22Rv1 (cell line): ENCODE measurements at regions not wholly inside any gene's neighbourhood (a gene's known extent, or its start where the extent isn't known, plus 50 kb on each side); places are given as distances from the start of the nearest gene placed in this dataset.

Experiments
- H3K27ac ChIP-seq: fragments of 450-650 bp; 2 replicates; pipeline ENCODE4 v1.5.1; 2017
- ZFX ChIP-seq: fragments of 450-650 bp; IDR thresholded peaks from 2 replicates; pipeline ENCODE4 v1.6.1; 2017; ENCODE audit warnings: antibody characterized with exemption, borderline replicate concordance
- TF ChIP-seq, protein P1 (sequence below): fragments of 450-650 bp; IDR thresholded peaks from 2 replicates; pipeline ENCODE4 v1.5.1; 2017; ENCODE audit warnings: mild to moderate bottlenecking

GRCh38 chr21:35624901-35625300 lies 435.4 kb downstream of the SETD4 start:
- H3K27ac ChIP-seq = no peak overlapping the region
- TF ChIP-seq ZFX = no peak
- TF ChIP-seq, protein P1, sequence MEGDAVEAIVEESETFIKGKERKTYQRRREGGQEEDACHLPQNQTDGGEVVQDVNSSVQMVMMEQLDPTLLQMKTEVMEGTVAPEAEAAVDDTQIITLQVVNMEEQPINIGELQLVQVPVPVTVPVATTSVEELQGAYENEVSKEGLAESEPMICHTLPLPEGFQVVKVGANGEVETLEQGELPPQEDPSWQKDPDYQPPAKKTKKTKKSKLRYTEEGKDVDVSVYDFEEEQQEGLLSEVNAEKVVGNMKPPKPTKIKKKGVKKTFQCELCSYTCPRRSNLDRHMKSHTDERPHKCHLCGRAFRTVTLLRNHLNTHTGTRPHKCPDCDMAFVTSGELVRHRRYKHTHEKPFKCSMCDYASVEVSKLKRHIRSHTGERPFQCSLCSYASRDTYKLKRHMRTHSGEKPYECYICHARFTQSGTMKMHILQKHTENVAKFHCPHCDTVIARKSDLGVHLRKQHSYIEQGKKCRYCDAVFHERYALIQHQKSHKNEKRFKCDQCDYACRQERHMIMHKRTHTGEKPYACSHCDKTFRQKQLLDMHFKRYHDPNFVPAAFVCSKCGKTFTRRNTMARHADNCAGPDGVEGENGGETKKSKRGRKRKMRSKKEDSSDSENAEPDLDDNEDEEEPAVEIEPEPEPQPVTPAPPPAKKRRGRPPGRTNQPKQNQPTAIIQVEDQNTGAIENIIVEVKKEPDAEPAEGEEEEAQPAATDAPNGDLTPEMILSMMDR = no peak

DNA sequence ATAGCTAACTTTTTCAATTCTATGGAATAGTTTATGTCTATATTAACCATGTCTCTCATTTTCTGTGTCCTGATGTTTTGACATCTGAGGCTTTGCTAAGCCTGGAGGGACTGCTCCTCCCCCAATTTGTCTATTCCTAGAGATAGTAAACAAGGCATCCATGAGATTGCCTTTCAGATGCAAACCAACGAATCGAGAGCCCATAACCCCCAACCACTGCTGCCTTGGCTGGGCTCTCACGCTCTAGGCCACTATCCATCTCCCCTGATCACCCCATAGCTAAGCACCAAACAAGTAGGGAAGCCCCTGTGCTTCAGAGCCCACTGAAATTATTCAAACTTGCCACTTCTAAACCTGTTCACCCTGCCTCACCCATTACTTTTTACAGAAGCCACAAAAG lies 437.7 kb downstream of the SETD4 start:
- H3K27ac ChIP-seq = no peak overlapping the region
- TF ChIP-seq, protein P1 = no peak
- TF ChIP-seq ZFX = no peak

DNA sequence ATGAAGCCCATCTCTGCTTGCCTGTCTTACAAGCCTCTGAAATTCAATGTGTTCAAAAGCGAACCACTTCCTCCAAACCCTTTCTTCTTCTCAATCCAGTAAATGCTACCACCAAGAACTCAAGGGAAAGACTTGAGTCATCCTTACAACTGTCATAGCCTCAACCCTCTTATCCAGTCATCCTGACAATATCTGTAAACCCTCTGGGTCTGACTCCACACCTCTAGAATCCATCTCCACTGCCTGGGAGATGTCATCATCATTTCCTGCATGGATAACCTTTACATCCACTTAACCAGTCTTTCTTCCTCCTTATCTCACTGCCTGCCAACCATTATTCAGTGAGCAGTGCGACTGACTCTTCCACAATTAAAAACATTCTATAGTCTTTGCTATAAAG lies 441.1 kb downstream of the SETD4 start:
- no peak overlapping the region for H3K27ac ChIP-seq

GRCh38 chr21:35617491-35617890 lies 442.8 kb downstream of the SETD4 start:
- TF ChIP-seq, protein P1 = no peak
- TF ChIP-seq ZFX = no peak
- no peak overlapping the region for H3K27ac ChIP-seq

More for the DNA sequence above, 441.1 kb downstream of the SETD4 start:
- TF ChIP-seq ZFX = no peak
- TF ChIP-seq, protein P1 = no peak

DNA sequence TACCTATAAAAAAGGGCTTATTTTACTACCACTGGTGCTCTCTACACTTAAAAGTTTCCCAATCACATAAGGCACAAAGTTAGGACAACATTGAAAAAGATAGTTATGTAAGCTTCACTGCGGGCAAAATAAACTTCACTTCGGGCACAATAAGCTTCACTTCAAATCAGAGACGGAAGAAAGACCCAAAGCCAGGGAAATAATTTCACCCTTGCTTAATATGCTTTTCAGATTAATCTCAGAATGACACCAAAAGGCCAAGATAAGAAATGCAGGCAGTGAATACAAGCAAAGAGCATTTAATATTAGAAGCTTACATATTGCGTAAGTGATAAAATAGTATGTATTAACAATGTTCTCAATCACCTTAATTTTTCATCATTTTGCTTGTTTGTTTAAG lies 444.2 kb downstream of the SETD4 start:
- no peak overlapping the region for H3K27ac ChIP-seq
- TF ChIP-seq, protein P1 = peak; percentile 16; the same call in 1 of the 2 replicates
- no peak for TF ChIP-seq ZFX

- no peak overlapping the region for H3K27ac ChIP-seq
- no peak for TF ChIP-seq ZFX
- TF ChIP-seq, protein P1 = no peak
Measured at GRCh38 chr21:35615325-35615724, 445.0 kb downstream of the SETD4 start.

DNA sequence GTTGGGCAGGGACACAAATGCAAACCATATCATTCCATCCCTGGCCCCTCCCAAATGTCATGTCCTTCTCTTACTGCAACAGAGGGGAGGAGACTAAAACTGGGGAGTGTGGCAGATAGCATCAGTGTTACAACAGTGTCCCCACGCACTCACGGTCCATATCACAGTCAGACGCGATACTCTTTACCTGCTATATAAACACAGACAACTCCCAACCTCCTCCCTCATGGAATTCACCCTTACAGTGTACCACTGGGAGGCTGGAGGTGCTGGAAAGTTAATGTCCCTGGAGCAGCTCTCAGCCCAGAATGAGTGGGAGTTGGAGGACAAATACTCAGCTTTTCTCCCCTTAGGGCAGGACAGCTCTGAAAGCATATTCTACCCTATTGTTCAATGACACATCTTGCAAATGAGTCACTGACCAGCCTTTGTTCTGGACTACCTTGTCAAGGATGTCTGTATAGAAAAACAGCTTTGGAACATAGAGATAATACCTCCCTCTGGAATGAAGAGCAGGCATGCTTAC lies 445.9 kb downstream of the SETD4 start:
- TF ChIP-seq ZFX = no peak
- TF ChIP-seq, protein P1 = no peak
- H3K27ac ChIP-seq = no peak overlapping the region
